ENCODE measurements at regions not wholly inside any gene's neighbourhood (a gene's known extent, or its start where the extent isn't known, plus 50 kb on each side); places are given as distances from the start of the nearest gene placed in this dataset.
A peak's percentile ranks its signal among the peaks of the same experiment; 100 is the strongest.

DNA sequence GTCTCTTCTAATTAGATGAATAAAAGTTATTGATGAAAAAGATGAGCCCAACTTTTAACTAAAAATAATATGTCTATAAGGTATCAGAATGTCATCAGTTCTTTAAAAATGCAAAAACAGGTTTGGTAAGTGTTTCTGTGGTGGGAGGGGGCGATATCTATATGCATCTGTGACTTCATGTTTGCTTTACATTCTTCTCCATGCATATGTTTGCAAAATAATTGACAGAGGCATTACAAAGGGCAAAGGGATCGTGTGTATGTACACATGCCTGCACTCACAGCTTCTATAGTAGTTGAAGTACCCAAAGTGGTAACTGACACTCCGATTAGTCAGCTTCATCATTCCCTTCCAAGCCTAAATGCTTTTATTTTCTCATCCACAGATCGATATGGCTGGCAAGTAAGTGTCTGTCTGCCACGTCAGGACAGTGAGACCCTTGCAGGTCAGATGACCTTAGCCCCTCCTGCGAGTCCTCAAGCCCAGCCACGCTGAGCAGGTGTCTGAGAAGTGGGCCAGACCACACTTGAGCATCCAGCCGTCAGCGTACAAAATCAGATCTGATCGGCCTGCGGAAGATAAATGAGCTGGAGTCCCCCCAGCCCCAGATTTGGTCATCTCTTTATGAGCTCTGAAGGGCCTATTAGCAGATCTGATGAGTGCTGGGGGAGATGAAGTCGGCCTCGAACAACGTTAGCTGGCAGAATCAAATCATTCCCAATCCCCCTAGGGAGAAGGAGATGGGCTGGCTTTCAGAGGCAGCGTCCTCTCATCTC is 369.1 kb downstream of the MAFB start:
- DNase-seq (ENCODE audit: low spot score): no peak

GRCh38 chr20:40319056-40319455 is 370.0 kb downstream of the MAFB start:
- no peak for DNase-seq (ENCODE audit: low spot score)

GRCh38 chr20:40317156-40317790 is 371.8 kb downstream of the MAFB start:
- no peak for DNase-seq (ENCODE audit: low spot score)

DNA sequence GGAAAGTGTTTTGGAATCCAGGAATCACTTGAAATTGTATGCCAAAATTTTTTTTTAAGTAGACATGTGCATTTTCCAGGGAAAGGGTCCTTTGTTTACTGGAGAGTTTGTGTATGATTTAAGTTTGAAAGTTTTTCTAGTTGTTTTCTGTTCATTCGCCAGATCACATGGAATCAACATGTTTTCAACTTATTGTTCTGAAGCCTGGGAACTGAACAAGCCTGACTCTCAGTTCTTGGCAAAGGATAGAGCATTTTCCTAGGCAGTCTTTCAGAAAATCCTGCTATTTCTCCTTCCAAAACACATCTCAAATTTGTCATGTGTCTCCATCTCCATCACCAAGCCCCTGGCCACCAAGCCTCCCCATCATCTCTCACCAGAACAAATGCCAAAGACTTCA is 374.8 kb downstream of the MAFB start:
- peak; percentile 24 for DNase-seq (ENCODE audit: low spot score)

GRCh38 chr20:40313730-40314129 is 375.3 kb downstream of the MAFB start:
- DNase-seq (ENCODE audit: low spot score): no peak

GRCh38 chr20:40309731-40310130 is 379.3 kb downstream of the MAFB start:
- no peak for DNase-seq (ENCODE audit: low spot score)

GRCh38 chr20:40307997-40308396 is 381.0 kb downstream of the MAFB start:
- DNase-seq (ENCODE audit: low spot score): no peak

- no peak for DNase-seq (ENCODE audit: low spot score)
These were observed 381.8 kb downstream of the MAFB start for GRCh38 chr20:40307268-40307667.

- DNase-seq (ENCODE audit: low spot score): no peak
These were observed 383.7 kb downstream of the MAFB start for GRCh38 chr20:40305303-40305702.

GRCh38 chr20:40304119-40304613 is 384.9 kb downstream of the MAFB start:
- no peak for DNase-seq (ENCODE audit: low spot score)

DNA sequence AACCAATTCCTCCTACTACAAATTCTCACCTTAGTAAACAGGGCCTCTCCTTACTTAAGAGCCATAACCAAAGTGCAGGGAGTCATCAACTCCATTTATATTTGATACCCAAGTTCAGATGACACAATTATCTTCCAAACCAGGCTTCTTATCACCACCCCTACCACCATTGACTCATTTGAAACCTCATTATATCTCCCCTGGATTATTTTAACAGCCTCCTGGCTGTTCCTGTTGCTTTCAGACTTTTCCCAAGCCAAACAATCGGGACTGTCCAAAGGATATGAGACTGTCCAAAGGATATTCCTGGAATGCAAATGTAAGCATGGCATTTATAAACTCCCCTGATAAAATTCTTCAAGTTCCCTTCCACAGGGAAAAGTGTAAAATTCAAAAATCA is 394.3 kb downstream of the MAFB start:
- DNase-seq (ENCODE audit: low spot score): no peak

GRCh38 chr20:40294175-40294574 is 394.9 kb downstream of the MAFB start:
- no peak for DNase-seq (ENCODE audit: low spot score)

GRCh38 chr20:40293740-40294139 is 395.3 kb downstream of the MAFB start:
- DNase-seq (ENCODE audit: low spot score): no peak

DNA sequence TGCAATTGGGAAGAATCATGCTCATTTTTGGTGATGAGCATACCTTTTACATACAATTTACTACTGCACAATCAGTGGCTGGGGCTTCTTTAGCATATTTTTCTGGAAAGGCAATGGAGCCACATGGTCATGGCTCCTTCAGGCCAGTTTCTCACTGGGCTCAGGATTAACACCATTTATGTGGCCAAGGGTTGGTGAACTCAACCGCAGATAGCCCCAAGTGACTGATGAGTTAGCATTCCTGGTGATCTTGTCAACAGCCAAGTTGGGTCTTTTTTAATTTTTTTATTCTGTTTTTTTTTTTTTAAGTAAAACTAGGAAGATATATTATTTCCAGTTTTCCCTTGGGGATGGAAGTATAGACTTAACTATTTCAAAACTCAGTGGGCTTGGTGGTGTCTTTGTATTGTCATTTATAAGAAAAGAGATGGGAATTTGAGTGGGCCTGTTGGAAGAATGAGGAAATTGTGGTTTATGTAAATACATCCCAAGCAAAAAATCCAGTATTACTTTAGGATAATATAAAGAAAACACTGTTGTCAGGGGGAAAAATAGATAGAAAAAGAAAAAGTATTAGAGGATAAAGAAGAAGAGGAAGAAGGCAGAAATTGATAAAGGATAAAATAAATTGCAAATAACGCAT is 397.4 kb downstream of the MAFB start:
- DNase-seq (ENCODE audit: low spot score): no peak

GRCh38 chr20:40287683-40288082 is 401.4 kb downstream of the MAFB start:
- DNase-seq (ENCODE audit: low spot score): no peak

- DNase-seq (ENCODE audit: low spot score): peak; percentile 40
These were observed 402.0 kb downstream of the MAFB start for GRCh38 chr20:40286975-40287531.

DNA sequence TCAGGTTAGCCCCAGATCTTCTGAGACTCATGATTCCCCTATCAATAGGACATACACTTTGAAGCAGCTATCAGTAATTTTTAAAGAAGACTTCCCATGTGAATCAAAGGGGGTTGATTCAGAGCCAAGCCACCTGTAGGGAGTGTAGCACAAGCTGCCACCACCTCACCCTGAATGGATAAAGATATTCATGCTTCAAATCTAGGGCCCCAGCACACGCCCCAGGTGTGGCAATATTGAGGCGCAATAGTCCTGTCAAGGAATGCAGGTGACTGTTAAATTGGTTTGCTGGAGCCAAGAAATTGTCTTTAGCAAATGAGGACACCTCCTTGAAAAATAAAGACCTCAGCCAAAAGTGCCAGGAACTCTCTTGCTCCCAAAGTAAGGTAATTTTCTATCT is 404.4 kb downstream of the MAFB start:
- no peak for DNase-seq (ENCODE audit: low spot score)

DNA sequence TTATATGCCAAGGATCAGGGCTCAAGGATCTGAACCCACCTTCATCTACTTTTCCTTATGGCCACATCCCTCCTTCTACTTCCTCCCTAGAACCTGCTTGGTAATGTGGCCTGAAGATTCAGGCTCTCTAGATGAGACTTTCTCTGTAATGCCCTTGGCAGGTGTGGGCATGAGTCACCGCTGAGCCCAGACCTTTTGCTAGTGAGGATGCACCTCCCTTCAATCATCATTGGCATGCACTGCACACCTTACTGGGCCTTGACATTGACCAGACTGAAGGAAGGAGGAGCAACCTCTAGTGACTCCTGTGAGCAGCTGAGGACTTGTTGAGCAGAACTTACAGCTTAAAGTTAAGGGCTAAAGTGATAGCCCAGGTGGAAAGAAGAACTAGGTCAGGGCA is 405.3 kb downstream of the MAFB start:
- DNase-seq (ENCODE audit: low spot score): no peak

DNA sequence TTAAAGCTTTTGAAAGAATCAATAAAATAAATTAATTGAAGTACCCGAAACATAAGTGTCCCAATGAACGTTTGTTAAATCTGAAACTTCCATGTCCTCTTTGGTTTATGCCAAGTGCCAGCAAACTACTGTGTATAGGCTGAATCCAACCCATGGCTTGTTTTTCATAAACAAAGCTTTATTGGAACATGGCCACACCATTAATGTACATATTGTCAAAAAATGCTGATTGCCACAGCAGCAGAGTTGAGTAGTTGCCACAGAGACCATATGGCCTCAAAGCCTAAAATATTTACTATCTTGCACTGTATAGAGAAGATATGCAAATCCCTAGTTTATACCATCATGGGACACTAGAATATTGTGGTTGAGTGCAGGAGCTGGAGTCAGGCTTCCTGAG is 406.1 kb downstream of the MAFB start:
- DNase-seq (ENCODE audit: low spot score): no peak

- DNase-seq (ENCODE audit: low spot score): no peak
These were observed 406.5 kb downstream of the MAFB start for GRCh38 chr20:40282541-40282940.

- DNase-seq (ENCODE audit: low spot score): no peak
These were observed 408.4 kb downstream of the MAFB start for GRCh38 chr20:40280616-40281015.

- peak; percentile 75 for DNase-seq (ENCODE audit: low spot score)
These were observed 409.6 kb downstream of the MAFB start for GRCh38 chr20:40279390-40279789.

- DNase-seq (ENCODE audit: low spot score): no peak
These were observed 410.4 kb downstream of the MAFB start for GRCh38 chr20:40278673-40279072.
